ENCODE measurements at regions not wholly inside any gene's neighbourhood (a gene's known extent, or its start where the extent isn't known, plus 50 kb on each side); places are given as distances from the start of the nearest gene placed in this dataset.

- in situ Hi-C loops (cut with MboI; ENCODE audit: low sequenced_read_pairs, unreplicated experiment): no loop called here
- no peak for DNase-seq (ENCODE audit: low spot score)
- no peak for TF ChIP-seq CTCF (IDR thresholded peaks at IDR 0.05; ENCODE audit: borderline replicate concordance, control extremely low read depth, extremely low read depth, insufficient read depth, missing control alignments)
These were observed 511.2 kb upstream of the RAG2 start for GRCh38 chr11:37109286-37109585.

GRCh38 chr11:37108436-37109285, 510.6 kb upstream of the RAG2 start:
- in situ Hi-C loops (cut with MboI; ENCODE audit: low sequenced_read_pairs, unreplicated experiment): no loop called here
- no peak for DNase-seq (ENCODE audit: low spot score)
- TF ChIP-seq CTCF (IDR thresholded peaks at IDR 0.05; ENCODE audit: borderline replicate concordance, control extremely low read depth, extremely low read depth, insufficient read depth, missing control alignments): no peak

GRCh38 chr11:37107831-37108230, 509.8 kb upstream of the RAG2 start:
- TF ChIP-seq CTCF (IDR thresholded peaks at IDR 0.05; ENCODE audit: borderline replicate concordance, control extremely low read depth, extremely low read depth, insufficient read depth, missing control alignments): no peak
- DNase-seq (ENCODE audit: low spot score): no peak
- in situ Hi-C loops (cut with MboI; ENCODE audit: low sequenced_read_pairs, unreplicated experiment): no loop called here

GRCh38 chr11:37107415-37107814, 509.4 kb upstream of the RAG2 start:
- no peak for DNase-seq (ENCODE audit: low spot score)
- no peak for TF ChIP-seq CTCF (IDR thresholded peaks at IDR 0.05; ENCODE audit: borderline replicate concordance, control extremely low read depth, extremely low read depth, insufficient read depth, missing control alignments)
- in situ Hi-C loops (cut with MboI; ENCODE audit: low sequenced_read_pairs, unreplicated experiment): no loop called here

GRCh38 chr11:37105427-37105826, 507.4 kb upstream of the RAG2 start:
- DNase-seq (ENCODE audit: low spot score): no peak
- TF ChIP-seq CTCF (IDR thresholded peaks at IDR 0.05; ENCODE audit: borderline replicate concordance, control extremely low read depth, extremely low read depth, insufficient read depth, missing control alignments): no peak
- in situ Hi-C loops (cut with MboI; ENCODE audit: low sequenced_read_pairs, unreplicated experiment): no loop called here

- in situ Hi-C loops (cut with MboI; ENCODE audit: low sequenced_read_pairs, unreplicated experiment): no loop called here
- no peak for DNase-seq (ENCODE audit: low spot score)
These were observed 506.3 kb upstream of the RAG2 start for GRCh38 chr11:37104380-37104779.

More at GRCh38 chr11:37104380-37104779, 506.3 kb upstream of the RAG2 start:
- TF ChIP-seq CTCF (IDR thresholded peaks at IDR 0.05; ENCODE audit: borderline replicate concordance, control extremely low read depth, extremely low read depth, insufficient read depth, missing control alignments): no peak

All from GM13976 (cell line).